HEK293 (cell line): ENCODE measurements at regions not wholly inside any gene's neighbourhood (a gene's known extent, or its start where the extent isn't known, plus 50 kb on each side); places are given as distances from the start of the nearest gene placed in this dataset.

Source experiments
- CTCF ChIP-seq: fragments of 450-650 bp; formaldehyde crosslinking; IDR thresholded peaks from 2 replicates; pipeline ENCODE4 v1.5.1; 2016; ENCODE audit warnings: missing biosample characterization, missing genetic modification characterization
- OSR2 ChIP-seq: fragments of 450-650 bp; formaldehyde crosslinking; IDR thresholded peaks from 2 replicates; pipeline ENCODE4 v1.5.1; 2016; ENCODE audit warnings: missing biosample characterization, missing genetic modification characterization
- ZNF843 ChIP-seq: fragments of 450-650 bp; formaldehyde crosslinking; IDR thresholded peaks from 2 replicates; pipeline ENCODE4 v1.5.1; 2016; ENCODE audit warnings: missing biosample characterization, missing genetic modification characterization

- TF ChIP-seq CTCF (tag by site-specific recombination), result no peak
- TF ChIP-seq ZNF843, result no peak
- no peak for TF ChIP-seq OSR2
These were observed 180.4 kb downstream of the SMAD6 start for GRCh38 chr15:66882251-66883020.
